ENCODE measurements at regions not wholly inside any gene's neighbourhood (a gene's known extent, or its start where the extent isn't known, plus 50 kb on each side); places are given as distances from the start of the nearest gene placed in this dataset.
A peak's percentile ranks its signal among the peaks of the same experiment; 100 is the strongest.

- intact Hi-C loops (cut with DNase I): no loop called here
- no peaks in the 10 kb centered on the region for H3K36me3 ChIP-seq
- no peak overlapping the region for H3K27ac ChIP-seq
- ATAC-seq (peak; percentile 16), DNase-seq (peak in 2 of 4 donors; percentile 6 to 10)
- H3K27me3 ChIP-seq: no peaks in the 10 kb centered on the region
- no peaks in the 10 kb centered on the region for H3K4me1 ChIP-seq
- H3K9me3 ChIP-seq: no peaks in the 10 kb centered on the region
- no peak for TF ChIP-seq CTCF (IDR thresholded peaks at IDR 0.05)
- no peak overlapping the region for H3K4me3 ChIP-seq
Measured at GRCh38 chr2:52810460-52810859, 957.1 kb upstream of the CHAC2 start.

GRCh38 chr2:52805901-52806410, 961.6 kb upstream of the CHAC2 start:
- Histone ChIP-seq H3K27ac (no peak overlapping the region), H3K9me3 (peaks cover 0 to 17% of the 10 kb centered on the region in 2 donors), H3K4me1 (no peaks in the 10 kb centered on the region), H3K36me3 (no peaks in the 10 kb centered on the region), H3K27me3 (no peaks in the 10 kb centered on the region), H3K4me3 (no peak overlapping the region)
- intact Hi-C loops (cut with DNase I): loop anchor here in 1 of 2 donors (2.0 kb wide), 1 partner anchor 27 kb away; no protein-coding TSS in a partner anchor
- ATAC-seq (no peak), DNase-seq (no peak)
- TF ChIP-seq CTCF (IDR thresholded peaks at IDR 0.05): no peak

GRCh38 chr2:52794581-52794980, 973.0 kb upstream of the CHAC2 start:
- Histone ChIP-seq H3K27ac (no peak overlapping the region), H3K27me3 (no peaks in the 10 kb centered on the region), H3K9me3 (peaks cover 0 to 25% of the 10 kb centered on the region in 2 donors), H3K36me3 (no peaks in the 10 kb centered on the region), H3K4me1 (no peaks in the 10 kb centered on the region), H3K4me3 (no peak overlapping the region)
- ATAC-seq (no peak), DNase-seq (peak in 2 of 4 donors; percentile 10 to 58)
- intact Hi-C loops (cut with DNase I): no loop called here
- TF ChIP-seq CTCF (IDR thresholded peaks at IDR 0.05): no peak

- intact Hi-C loops (cut with DNase I): no loop called here
- H3K4me1 ChIP-seq: no peaks in the 10 kb centered on the region
- no peak overlapping the region for H3K27ac ChIP-seq
- H3K4me3 ChIP-seq: no peak overlapping the region
- no peaks in the 10 kb centered on the region for H3K27me3 ChIP-seq
- DNase-seq (no peak), ATAC-seq (no peak)
- TF ChIP-seq CTCF (IDR thresholded peaks at IDR 0.05): no peak
- no peaks in the 10 kb centered on the region for H3K9me3 ChIP-seq
- H3K36me3 ChIP-seq: no peaks in the 10 kb centered on the region
Measured at GRCh38 chr2:52779446-52779845, 988.2 kb upstream of the CHAC2 start.

- DNase-seq: no peak
- ATAC-seq: no peak
- Histone ChIP-seq H3K27ac (no peak overlapping the region), H3K27me3 (no peaks in the 10 kb centered on the region), H3K9me3 (peaks cover 0 to 9% of the 10 kb centered on the region in 2 donors), H3K4me3 (no peak overlapping the region), H3K4me1 (no peaks in the 10 kb centered on the region), H3K36me3 (no peaks in the 10 kb centered on the region)
- intact Hi-C loops (cut with DNase I): no loop called here
- no peak for TF ChIP-seq CTCF (IDR thresholded peaks at IDR 0.05)
Measured at GRCh38 chr2:52776571-52776970, 991.0 kb upstream of the CHAC2 start.
